ENCODE measurements at regions not wholly inside any gene's neighbourhood (a gene's known extent, or its start where the extent isn't known, plus 50 kb on each side); places are given as distances from the start of the nearest gene placed in this dataset.

DNA sequence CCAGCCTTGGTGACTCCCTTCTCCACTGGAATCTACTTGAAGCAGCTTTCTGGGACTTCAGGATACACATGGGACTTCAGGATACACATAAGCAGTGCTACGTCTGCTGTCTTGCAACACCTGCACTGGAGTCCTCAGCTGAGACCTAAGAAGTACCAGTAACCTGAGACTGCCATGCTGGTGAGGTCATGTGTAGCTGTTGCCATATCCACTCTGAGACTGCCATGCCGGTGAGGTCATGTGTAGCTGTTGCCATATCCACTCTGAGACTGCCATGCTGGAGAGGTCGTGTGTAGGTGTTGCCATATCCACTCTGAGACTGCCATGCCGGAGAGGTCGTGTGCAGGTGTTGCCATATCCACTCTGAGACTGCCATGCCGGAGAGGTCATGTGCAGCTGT, 937.9 kb downstream of the EFNB2 start:
- no peak overlapping the region for H3K4me3 ChIP-seq (ENCODE audit: low read depth, low read length)
- DNase-seq (ENCODE audit: low read depth): no peak
- TF ChIP-seq, protein P1, sequence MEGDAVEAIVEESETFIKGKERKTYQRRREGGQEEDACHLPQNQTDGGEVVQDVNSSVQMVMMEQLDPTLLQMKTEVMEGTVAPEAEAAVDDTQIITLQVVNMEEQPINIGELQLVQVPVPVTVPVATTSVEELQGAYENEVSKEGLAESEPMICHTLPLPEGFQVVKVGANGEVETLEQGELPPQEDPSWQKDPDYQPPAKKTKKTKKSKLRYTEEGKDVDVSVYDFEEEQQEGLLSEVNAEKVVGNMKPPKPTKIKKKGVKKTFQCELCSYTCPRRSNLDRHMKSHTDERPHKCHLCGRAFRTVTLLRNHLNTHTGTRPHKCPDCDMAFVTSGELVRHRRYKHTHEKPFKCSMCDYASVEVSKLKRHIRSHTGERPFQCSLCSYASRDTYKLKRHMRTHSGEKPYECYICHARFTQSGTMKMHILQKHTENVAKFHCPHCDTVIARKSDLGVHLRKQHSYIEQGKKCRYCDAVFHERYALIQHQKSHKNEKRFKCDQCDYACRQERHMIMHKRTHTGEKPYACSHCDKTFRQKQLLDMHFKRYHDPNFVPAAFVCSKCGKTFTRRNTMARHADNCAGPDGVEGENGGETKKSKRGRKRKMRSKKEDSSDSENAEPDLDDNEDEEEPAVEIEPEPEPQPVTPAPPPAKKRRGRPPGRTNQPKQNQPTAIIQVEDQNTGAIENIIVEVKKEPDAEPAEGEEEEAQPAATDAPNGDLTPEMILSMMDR (conservative IDR thresholded peaks at IDR 0.05; ENCODE audit: low read depth, low read length): no peak

DNA sequence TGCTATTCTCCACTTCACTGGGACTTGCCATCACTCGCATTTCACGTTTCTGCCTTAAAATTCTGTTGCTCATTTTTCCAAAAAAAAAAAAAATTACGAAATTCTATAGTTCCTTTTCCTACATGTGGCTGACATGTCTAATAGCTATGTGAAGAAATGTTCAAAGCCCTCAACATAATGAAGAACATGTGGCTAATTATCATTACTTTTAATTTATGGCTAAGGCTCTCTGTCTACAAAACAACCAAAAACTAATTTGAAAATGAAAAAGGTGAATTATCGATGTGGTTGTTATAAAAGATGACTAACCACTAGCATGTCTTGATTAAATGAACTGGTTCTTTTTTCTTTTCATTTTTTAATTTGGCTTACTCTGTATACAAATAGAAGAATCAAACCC, 940.0 kb downstream of the EFNB2 start:
- no peak overlapping the region for H3K4me3 ChIP-seq (ENCODE audit: low read depth, low read length)
- DNase-seq (ENCODE audit: low read depth): no peak

GRCh38 chr13:105591277-105591676, 944.2 kb downstream of the EFNB2 start:
- TF ChIP-seq, protein P1 (conservative IDR thresholded peaks at IDR 0.05; ENCODE audit: low read depth, low read length): no peak
- no peak overlapping the region for H3K4me3 ChIP-seq (ENCODE audit: low read depth, low read length)
- DNase-seq (ENCODE audit: low read depth): no peak

More for the DNA sequence above, 940.0 kb downstream of the EFNB2 start:
- TF ChIP-seq, protein P1 (conservative IDR thresholded peaks at IDR 0.05; ENCODE audit: low read depth, low read length): no peak

- peak; percentile 90 for DNase-seq (ENCODE audit: low read depth)
- no peak overlapping the region for H3K4me3 ChIP-seq (ENCODE audit: low read depth, low read length)
- TF ChIP-seq, protein P1 (conservative IDR thresholded peaks at IDR 0.05; ENCODE audit: low read depth, low read length): no peak
Measured at GRCh38 chr13:105587786-105588185, 947.7 kb downstream of the EFNB2 start.

- TF ChIP-seq, protein P1 (conservative IDR thresholded peaks at IDR 0.05; ENCODE audit: low read depth, low read length): no peak
- DNase-seq (ENCODE audit: low read depth): no peak
- H3K4me3 ChIP-seq (ENCODE audit: low read depth, low read length): no peak overlapping the region
Measured at GRCh38 chr13:105579821-105580710, 955.4 kb downstream of the EFNB2 start.

GRCh38 chr13:105573136-105573535, 962.3 kb downstream of the EFNB2 start:
- no peak for DNase-seq (ENCODE audit: low read depth)
- TF ChIP-seq, protein P1 (conservative IDR thresholded peaks at IDR 0.05; ENCODE audit: low read depth, low read length): no peak
- H3K4me3 ChIP-seq (ENCODE audit: low read depth, low read length): no peak overlapping the region

GRCh38 chr13:105572401-105572800, 963.1 kb downstream of the EFNB2 start:
- TF ChIP-seq, protein P1 (conservative IDR thresholded peaks at IDR 0.05; ENCODE audit: low read depth, low read length): no peak
- DNase-seq (ENCODE audit: low read depth): peak; percentile 18
- H3K4me3 ChIP-seq (ENCODE audit: low read depth, low read length): no peak overlapping the region
